Neural cell (in vitro differentiated cells): ENCODE measurements at regions not wholly inside any gene's neighbourhood (a gene's known extent, or its start where the extent isn't known, plus 50 kb on each side); places are given as distances from the start of the nearest gene placed in this dataset.

Source experiments
- H2AFZ ChIP-seq: fragments of 200-600, 300-800 bp; sonication (generic), shearing (Covaris generic); 2 replicates; pipeline ENCODE4 v1.6.0; 2014; ENCODE audit warnings: low read depth, mild to moderate bottlenecking, antibody characterized with exemption, low read length, moderate library complexity
- H3F3A ChIP-seq: fragments of 200-600 bp; shearing (Covaris generic); 2 replicates; pipeline ENCODE4 v1.6.1; 2016; ENCODE audit warnings: mild to moderate bottlenecking, moderate library complexity, mixed read lengths, antibody characterized with exemption, low read length; ENCODE audit not compliant: insufficient read depth, poor library complexity, severe bottlenecking
- H3K27ac ChIP-seq: fragments of 200-600, 300-800 bp; sonication (generic), shearing (Covaris generic); 2 replicates; pipeline ENCODE4 v1.5.1; 2014; ENCODE audit warnings: mild to moderate bottlenecking, low read length, moderate library complexity
- H3K27me3 ChIP-seq: fragments of 300-800, 200-600 bp; sonication (generic), shearing (Covaris generic); 2 replicates; pipeline ENCODE4 v1.6.0; 2014; ENCODE audit warnings: mild to moderate bottlenecking, low read depth, low read length, moderate library complexity; ENCODE audit not compliant: insufficient read depth
- H3K36me3 ChIP-seq: fragments of 300-800, 200-600 bp; sonication (generic), shearing (Covaris generic); 2 replicates; pipeline ENCODE4 v1.5.1; 2014; ENCODE audit warnings: mild to moderate bottlenecking, antibody characterized with exemption, low read length, moderate library complexity; ENCODE audit not compliant: insufficient read depth
- H3K4me2 ChIP-seq: fragments of 300-800, 200-600 bp; sonication (generic), shearing (Covaris generic); 2 replicates; pipeline ENCODE4 v1.6.0; 2014; ENCODE audit warnings: mild to moderate bottlenecking, low read length
- H3K4me3 ChIP-seq: fragments of 300-800, 200-600 bp; sonication (generic), shearing (Covaris generic); 2 replicates; pipeline ENCODE4 v1.5.1; 2014; ENCODE audit warnings: mild to moderate bottlenecking, low read length, moderate library complexity
- H3K79me2 ChIP-seq: fragments of 200-600 bp; shearing (Covaris generic); replicated peaks from 2 replicates; pipeline ENCODE4 v1.6.0; 2014; ENCODE audit warnings: mild to moderate bottlenecking, low read length, moderate library complexity; ENCODE audit not compliant: insufficient read depth
- H3K9ac ChIP-seq: fragments of 300-800, 200-600 bp; sonication (generic), shearing (Covaris generic); 2 replicates; pipeline ENCODE4 v1.6.1; 2016; ENCODE audit warnings: mild to moderate bottlenecking, low read length, mixed read lengths
- H3K9me2 ChIP-seq: fragments of 200-600 bp; shearing (Covaris generic); 2 replicates; pipeline ENCODE4 v1.6.1; 2016; ENCODE audit warnings: mild to moderate bottlenecking, low read length, mixed read lengths; ENCODE audit not compliant: insufficient read depth
- H3K9me3 ChIP-seq: fragments of 200-600, 300-800 bp; sonication (generic), shearing (Covaris generic); 2 replicates; pipeline ENCODE4 v1.6.1; 2016; ENCODE audit warnings: mild to moderate bottlenecking, mixed run types, low read length, moderate library complexity, mixed read lengths
- H4K20me1 ChIP-seq: fragments of 200-600 bp; shearing (Covaris generic); 2 replicates; pipeline ENCODE4 v1.6.1; 2016; ENCODE audit warnings: mild to moderate bottlenecking, mixed run types; ENCODE audit not compliant: insufficient read depth
- EP300 ChIP-seq: fragments of 450-650 bp; conservative IDR thresholded peaks from 2 replicates; pipeline ENCODE4 v1.6.1; 2014; ENCODE audit warnings: antibody characterized with exemption, mild to moderate bottlenecking, moderate library complexity; ENCODE audit not compliant: poor library complexity, severe bottlenecking
- EZH2 ChIP-seq: fragments of 200-600, 300-800 bp; shearing (Covaris generic), sonication (generic); IDR thresholded peaks from 2 replicates; pipeline ENCODE4 v1.6.1; 2014; ENCODE audit warnings: antibody characterized with exemption, low read length, borderline replicate concordance, mild to moderate bottlenecking; ENCODE audit not compliant: insufficient read depth, poor library complexity, severe bottlenecking
- MXI1 ChIP-seq: fragments of 450-650 bp; conservative IDR thresholded peaks from 2 replicates; pipeline ENCODE4 v1.6.1; 2014; ENCODE audit warnings: antibody characterized with exemption, mild to moderate bottlenecking; ENCODE audit not compliant: poor library complexity, severe bottlenecking
- POLR2AphosphoS5 ChIP-seq: IDR thresholded peaks from 2 replicates; pipeline ENCODE4 v1.6.1; 2012
- RAD21 ChIP-seq: fragments of 450-650 bp; conservative IDR thresholded peaks from 2 replicates; pipeline ENCODE4 v1.6.1; 2014; ENCODE audit warnings: antibody characterized with exemption, mild to moderate bottlenecking, moderate library complexity
- REST ChIP-seq: IDR thresholded peaks from 2 replicates; pipeline ENCODE4 v1.6.1; 2012; ENCODE audit warnings: borderline replicate concordance
- SMC3 ChIP-seq: fragments of 450-650 bp; conservative IDR thresholded peaks from 2 replicates; pipeline ENCODE4 v1.6.1; 2014; ENCODE audit warnings: antibody characterized with exemption, mild to moderate bottlenecking, moderate library complexity; ENCODE audit not compliant: poor library complexity
- TAF1 ChIP-seq: IDR thresholded peaks from 2 replicates; pipeline ENCODE4 v1.6.1; 2012; ENCODE audit warnings: low read depth
- TF ChIP-seq, protein P1 (sequence below): fragments of 450-650 bp; IDR thresholded peaks from 2 replicates; pipeline ENCODE4 v1.5.1; 2014; ENCODE audit warnings: antibody characterized with exemption, mild to moderate bottlenecking, moderate library complexity; ENCODE audit not compliant: poor library complexity, severe bottlenecking

DNA sequence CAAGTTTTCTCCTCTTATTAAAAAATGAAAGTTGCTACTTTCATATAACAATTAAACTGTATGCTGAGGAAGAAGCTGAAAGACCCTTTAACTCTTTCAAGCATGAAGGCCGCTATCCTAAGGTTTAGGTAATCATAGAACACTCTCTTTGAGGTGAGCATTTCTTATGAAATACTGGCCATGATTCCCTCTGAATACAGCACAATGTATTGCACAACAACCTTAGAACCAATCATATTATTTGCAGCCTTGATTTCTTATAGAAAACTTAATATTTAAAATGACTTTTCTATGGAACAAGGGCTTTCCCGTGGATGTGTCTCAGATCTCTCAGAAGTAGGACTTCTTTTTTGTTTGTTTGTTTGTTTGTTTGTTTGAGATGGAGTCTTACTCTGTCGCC is 333.4 kb upstream of the TEX13C start:
- H3F3A ChIP-seq, result no peaks in the 10 kb centered on the region
- H3K79me2 ChIP-seq, result no peaks in the 10 kb centered on the region
- H3K9me2 ChIP-seq, result no peaks in the 10 kb centered on the region
- H3K4me2 ChIP-seq, result no peak overlapping the region
- H3K27ac ChIP-seq, result no peak overlapping the region
- no peak overlapping the region for H2AFZ ChIP-seq
- TF ChIP-seq REST, result no peak
- TF ChIP-seq POLR2AphosphoS5, result no peak
- TF ChIP-seq MXI1, result no peak
- no peak for TF ChIP-seq EZH2
- TF ChIP-seq SMC3, result no peak
- no peak for TF ChIP-seq RAD21
- TF ChIP-seq, protein P1, sequence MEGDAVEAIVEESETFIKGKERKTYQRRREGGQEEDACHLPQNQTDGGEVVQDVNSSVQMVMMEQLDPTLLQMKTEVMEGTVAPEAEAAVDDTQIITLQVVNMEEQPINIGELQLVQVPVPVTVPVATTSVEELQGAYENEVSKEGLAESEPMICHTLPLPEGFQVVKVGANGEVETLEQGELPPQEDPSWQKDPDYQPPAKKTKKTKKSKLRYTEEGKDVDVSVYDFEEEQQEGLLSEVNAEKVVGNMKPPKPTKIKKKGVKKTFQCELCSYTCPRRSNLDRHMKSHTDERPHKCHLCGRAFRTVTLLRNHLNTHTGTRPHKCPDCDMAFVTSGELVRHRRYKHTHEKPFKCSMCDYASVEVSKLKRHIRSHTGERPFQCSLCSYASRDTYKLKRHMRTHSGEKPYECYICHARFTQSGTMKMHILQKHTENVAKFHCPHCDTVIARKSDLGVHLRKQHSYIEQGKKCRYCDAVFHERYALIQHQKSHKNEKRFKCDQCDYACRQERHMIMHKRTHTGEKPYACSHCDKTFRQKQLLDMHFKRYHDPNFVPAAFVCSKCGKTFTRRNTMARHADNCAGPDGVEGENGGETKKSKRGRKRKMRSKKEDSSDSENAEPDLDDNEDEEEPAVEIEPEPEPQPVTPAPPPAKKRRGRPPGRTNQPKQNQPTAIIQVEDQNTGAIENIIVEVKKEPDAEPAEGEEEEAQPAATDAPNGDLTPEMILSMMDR, result no peak
- TF ChIP-seq EP300, result no peak
- no peak for TF ChIP-seq TAF1
- no peak overlapping the region for H3K9ac ChIP-seq
- no peaks in the 10 kb centered on the region for H4K20me1 ChIP-seq
- H3K36me3 ChIP-seq, result no peaks in the 10 kb centered on the region
- H3K9me3 ChIP-seq, result no peaks in the 10 kb centered on the region
- H3K27me3 ChIP-seq, result no peaks in the 10 kb centered on the region
- H3K4me3 ChIP-seq, result no peak overlapping the region

GRCh38 chrX:124993735-124994134 is 325.9 kb upstream of the TEX13C start:
- H3K9ac ChIP-seq, result no peak overlapping the region
- no peak overlapping the region for H3K4me2 ChIP-seq
- TF ChIP-seq TAF1 (no peak), REST (no peak), EP300 (no peak), POLR2AphosphoS5 (no peak)

More at GRCh38 chrX:124993735-124994134, 325.9 kb upstream of the TEX13C start:
- Histone ChIP-seq H3F3A (no peaks in the 10 kb centered on the region), H3K27ac (no peak overlapping the region), H3K9me2 (no peaks in the 10 kb centered on the region), H3K9me3 (no peaks in the 10 kb centered on the region), H3K27me3 (no peaks in the 10 kb centered on the region), H3K4me3 (no peak overlapping the region), H4K20me1 (no peaks in the 10 kb centered on the region), H3K36me3 (no peaks in the 10 kb centered on the region), H2AFZ (no peak overlapping the region), H3K79me2 (no peaks in the 10 kb centered on the region)
